ENCODE measurements at regions not wholly inside any gene's neighbourhood (a gene's known extent, or its start where the extent isn't known, plus 50 kb on each side); places are given as distances from the start of the nearest gene placed in this dataset.
A peak's percentile ranks its signal among the peaks of the same experiment; 100 is the strongest.

DNA sequence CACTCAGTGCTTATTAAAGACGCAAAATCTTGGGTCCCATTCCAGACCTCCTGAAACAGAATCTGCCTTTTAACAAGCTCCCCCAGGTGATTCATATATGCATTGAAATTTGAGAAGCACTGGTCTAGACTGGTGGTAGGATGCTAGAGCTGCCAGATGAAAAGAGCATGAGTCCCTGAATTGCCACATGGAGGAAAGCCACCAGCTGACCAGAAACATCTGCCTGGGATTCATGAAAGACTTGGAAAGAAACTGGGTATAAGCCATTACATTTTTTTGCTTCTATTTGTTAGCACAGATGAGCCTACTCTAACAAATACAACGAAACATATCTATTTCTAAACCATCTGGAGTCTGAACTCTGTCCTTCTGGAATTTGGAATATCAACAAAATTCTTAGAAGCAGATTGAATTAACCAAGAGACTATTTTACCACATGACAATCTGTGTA is 228.9 kb downstream of the RBM43 start:
- DNase-seq (ENCODE audit: low spot score): no peak

DNA sequence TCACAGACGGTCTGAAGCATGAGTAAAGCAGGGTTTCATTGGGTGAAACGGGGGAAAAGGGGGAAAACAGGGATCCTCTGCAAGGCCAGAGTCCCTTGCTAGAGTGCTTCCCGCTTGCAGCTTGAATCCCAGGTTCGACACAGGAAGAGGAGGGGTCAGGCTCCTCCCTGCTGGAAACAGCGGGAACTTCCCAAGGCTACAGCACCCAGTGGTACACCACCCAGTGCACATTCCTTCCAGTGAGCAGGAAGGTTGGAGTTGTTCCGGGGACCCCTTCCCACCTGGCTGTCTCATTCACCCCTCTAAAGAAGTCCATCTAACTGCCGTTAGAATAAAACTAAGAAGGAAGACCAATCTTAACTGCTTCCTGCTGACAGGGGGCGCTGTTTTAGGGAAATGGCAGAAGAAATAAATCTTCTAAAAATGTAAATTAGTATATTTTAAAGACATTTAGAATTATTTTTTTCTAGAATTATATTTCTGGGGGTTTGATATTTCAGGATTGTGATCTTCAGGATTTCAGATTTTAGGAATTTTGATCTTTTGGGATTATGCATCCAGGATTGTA is 230.9 kb downstream of the RBM43 start:
- no peak for DNase-seq (ENCODE audit: low spot score)

DNA sequence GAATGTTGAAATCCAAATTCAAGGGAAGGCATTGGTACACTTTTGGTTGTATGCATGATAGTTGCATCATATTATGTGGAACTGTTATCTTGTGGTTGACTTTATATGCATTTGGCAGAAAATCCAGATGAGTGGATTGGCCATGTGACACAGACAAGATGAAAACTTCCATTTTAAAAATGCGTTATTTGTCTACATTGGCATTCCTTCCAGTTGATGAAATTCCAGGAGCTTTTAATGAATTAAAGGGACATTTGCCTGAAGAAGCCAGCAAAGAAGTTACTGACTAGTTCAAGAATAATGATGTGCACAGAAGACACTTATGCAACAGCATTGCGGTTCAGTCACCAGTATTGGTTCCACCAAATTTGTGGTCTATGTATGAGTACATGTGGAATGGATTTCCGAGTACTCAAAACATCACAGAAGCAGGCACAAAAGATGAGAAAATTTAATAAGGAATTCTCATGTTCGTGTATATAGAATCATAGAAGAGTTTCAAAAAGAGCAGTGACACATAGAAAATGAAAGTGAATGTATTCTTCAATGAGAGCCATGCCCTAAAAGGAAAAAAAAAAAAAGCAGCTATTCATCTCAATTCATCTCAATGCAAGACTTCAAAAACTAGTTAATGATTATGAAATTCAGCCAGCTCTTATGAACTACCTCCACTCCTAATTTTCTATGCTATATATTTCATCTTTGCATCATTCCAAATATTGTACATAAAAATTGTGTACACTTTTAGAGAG is 232.1 kb downstream of the RBM43 start:
- DNase-seq (ENCODE audit: low spot score): peak; percentile 38

DNA sequence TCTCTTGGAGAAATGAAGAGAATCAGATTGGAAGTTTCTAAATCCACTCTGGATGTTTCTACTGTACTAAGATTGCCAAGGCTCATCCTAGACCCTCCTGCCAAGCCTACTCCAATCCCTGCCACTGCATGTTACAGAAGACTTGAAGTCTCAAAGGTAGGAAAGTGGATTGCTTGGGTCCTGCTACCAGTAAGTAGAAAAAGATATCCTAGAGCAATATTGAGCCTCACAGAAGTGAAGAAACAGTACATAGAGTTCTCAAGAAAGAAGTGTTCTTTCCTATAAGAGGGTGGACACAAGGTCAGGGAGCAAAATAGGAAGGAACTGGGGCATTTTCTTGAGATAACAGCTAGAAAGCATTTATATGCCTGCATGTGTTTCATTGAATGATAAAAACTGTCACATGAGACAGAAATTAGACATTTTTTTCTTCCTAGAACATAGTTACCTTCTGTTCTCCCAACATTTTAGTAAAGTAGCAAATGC is 232.9 kb downstream of the RBM43 start:
- DNase-seq (ENCODE audit: low spot score): no peak

DNA sequence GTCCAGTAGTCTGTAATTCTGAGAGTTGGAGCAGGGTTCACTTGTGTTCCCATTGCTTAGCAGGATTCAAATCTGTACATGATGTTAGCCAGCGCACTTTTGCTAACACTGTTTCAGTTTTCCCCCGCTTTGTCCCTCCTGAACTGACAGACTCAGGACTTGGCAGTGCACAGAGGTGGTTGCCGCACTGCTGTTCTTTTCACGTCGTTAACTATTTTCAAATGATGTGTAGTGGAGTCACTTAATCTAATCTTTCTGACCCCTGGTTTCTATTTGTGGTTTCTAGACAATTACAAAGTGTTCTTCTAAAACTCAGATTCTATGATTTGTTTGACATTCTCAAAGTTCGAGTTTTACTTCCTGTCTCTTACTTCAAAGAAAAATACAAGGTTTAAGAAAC is 234.5 kb downstream of the RBM43 start:
- DNase-seq (ENCODE audit: low spot score): no peak

DNA sequence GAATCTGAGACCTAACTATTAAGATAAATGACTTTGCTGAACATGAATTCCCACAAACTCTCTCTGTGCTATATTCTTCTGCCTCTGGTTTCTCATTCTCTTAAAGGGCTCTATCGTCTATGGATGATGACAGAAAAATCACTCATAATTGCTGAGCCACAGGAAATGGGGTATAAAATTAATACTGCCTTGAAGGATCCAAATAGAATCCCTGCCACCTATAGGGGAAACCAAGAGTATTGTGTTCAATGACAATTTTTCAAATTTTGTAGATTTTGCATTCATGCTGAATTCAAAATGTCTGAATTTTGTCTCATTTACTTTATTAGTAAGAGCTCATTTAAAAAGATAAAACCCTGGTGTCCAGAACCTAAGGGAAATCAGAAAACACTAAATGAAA is 235.8 kb downstream of the RBM43 start:
- DNase-seq (ENCODE audit: low spot score): no peak

DNA sequence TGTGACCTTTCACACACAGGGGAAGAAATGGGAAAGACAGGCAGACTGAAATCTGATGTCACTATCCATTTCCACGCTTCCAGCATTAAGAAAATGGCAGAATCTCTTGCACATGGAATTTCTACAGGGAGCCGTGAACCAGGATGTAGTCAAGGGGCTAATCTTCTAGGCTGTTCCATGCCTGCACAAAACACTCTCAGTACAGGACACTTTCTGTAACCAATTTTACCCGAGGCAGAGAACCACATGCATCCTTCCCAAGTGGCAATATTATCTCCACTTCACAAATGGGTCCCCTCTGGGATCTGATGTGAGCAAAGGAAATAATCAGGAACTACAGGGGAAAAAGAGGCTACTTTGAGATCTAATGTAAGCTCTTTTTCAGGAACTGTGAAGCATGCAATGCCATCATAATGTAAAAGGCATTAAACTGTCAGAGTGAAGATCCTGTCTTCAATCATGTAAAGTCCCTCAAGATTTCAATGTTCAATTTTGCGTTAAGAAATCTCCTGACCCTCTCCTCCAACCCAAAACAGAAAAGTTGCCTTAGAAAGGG is 236.9 kb downstream of the RBM43 start:
- DNase-seq (ENCODE audit: low spot score): no peak

DNA sequence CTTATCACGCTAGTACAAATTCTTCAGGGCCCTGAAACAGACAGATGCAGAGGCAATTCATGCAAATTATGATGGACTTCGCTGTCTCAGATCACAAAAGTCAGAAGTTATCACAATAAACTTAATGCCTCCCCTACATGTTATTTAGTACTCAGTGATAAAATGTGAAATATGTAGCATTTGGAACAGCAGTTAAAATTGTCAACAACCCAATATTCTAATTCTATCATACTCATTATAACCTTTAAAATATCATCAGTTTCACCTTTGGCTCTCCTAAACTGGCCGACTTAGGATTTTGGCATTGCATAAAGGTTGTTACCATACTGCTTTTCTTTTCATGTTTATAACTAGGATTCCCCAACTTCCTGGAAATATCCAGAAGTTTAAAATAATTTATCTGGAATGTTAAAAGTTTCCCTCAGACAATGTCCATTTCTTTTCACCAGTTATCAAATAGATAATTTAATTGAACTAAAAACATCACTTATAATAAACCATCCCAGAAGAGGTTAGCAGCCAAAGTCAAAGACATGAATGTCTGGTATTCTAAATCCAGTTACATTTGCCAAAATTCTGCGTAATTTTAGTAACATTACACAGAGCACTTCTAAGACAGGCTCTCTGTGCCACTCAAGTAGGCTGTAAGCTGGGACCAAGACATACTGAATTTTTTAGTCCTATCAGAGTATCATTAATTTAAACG is 239.8 kb downstream of the RBM43 start:
- no peak for DNase-seq (ENCODE audit: low spot score)

DNA sequence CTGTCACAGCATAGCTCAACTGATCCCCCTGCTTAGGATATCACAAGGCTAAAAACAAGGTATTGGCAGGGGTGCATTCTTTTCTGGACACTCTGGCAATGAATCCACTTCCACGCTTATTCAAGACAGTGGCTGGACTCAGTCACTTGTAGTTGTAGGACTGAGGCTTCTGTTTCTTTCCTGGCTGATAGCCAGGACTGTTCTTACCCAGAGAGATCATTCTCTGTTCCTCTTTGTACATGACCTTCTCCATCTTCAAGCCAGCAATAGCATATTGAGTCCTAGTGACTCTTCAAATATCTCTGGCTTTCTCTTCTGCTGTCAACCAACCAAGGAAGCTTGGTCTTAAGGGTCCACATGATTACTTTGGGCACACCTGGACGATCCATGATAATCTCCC is 241.3 kb downstream of the RBM43 start:
- DNase-seq (ENCODE audit: low spot score): no peak

DNA sequence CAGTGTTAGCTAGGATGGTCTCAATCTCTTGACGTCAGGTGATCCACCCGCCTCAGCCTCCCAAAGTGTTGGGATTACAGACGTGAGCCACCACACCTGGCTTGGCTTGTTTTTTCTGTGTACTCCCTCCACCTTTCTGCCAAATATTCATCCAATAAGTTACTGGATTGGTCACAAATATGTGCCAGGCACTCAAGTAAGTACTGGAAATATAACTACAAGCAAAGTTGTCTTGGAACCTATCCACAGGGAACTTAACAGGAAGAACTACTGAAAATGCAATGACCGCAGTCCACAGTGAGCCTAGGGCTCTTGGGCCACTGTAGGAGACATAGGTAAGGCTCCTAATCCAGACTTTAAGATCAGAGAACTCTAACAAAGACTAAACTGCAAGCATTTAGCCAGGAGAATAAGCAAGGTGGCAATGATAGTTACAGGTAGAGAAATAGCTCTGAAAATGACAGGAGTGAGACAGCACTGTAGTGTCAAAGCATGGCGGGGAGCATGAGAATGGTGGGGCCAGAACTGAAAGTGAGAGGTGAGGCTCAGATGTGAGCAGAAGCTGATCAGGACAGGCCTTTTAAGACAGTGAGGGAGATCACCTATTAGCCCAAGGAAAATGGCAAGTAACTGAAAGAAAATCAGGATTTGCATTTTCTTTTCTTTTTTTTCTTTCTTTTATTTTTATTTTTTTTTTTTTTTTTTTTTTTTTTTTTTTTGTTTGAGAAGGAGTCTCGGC is 252.1 kb downstream of the RBM43 start:
- DNase-seq (ENCODE audit: low spot score): no peak

DNA sequence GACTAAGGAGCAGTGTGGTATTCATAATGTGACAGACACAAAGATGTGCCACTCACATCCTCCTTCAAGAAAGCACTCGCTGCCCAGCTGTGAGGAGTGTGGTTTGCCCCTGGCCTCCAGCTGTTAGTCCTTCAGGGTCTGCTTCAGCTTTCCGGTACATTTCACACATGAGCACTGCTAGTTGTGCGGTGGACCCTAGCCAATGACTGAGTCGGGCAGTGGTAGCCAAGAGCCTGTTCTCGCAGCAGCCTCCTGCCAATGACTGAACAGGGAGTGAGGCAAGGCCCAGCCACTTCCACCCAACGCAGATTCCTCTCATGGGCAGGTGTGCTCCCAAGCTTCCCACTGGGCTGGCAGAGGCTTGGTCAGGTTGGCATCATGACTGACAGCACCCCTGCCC is 254.3 kb downstream of the RBM43 start:
- no peak for DNase-seq (ENCODE audit: low spot score)

DNA sequence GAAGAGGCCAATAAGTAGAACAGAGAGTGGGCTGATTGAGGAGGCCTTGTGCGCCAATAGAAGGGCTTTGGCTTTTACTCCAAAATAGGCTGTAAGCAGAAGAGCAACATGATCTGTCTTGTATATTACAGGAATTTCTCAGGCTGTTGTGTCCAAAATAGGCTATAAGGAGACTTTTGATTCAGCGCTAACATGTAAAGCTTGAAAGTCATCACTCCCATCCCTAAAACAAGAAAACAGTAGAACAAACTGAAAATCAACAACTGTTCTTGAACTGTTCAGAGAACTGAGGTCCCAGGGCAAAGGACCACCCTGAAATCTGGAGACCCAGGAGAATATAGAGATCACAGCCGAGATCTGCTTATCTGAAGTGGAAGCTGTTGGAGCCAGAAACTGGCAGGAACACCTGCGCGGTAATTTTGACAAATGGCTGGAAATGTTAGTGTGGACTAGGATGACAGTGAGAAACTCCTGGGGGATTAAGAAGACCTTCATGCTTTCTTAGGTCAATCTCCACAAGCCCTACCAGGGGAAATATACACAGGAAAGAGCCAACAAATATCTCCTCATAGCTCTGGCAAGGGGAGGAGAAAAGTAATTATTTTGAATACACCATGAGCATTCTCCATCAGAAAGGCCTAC is 258.6 kb downstream of the RBM43 start:
- DNase-seq (ENCODE audit: low spot score): no peak

DNA sequence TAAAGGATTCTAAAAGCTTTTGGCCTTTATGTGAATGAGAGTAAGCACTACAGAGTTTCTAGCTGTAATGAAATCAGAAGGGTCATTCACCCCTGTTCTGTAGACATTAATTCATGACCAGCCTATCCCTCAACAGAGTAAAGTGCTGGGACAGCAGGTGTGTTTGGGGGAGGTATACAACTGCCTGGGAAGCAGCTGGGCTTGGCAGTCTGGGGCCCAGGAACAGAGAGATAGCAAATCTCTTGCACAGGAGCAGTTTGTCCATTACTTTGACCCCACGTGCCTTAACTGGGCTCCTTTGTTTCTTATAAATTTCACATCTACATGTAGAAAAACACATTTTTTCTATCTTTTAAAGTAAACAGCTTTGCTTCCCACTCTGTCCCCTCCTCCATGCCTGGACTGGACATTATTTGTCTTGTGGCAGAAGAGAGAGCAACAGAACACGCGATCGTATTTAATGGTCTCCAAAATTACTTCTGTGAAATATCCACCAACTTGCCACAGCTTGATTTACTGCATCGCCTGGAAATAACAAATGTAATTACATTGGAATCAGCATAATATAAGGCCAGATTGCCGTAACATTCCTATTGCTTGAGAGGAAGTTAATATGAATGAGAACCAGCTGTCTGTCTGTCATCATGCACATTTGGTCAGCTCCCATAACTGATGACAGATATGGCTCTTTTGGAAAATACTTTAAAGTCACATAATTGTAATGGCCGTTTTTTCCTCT is 263.8 kb downstream of the RBM43 start:
- DNase-seq (ENCODE audit: low spot score): no peak

DNA sequence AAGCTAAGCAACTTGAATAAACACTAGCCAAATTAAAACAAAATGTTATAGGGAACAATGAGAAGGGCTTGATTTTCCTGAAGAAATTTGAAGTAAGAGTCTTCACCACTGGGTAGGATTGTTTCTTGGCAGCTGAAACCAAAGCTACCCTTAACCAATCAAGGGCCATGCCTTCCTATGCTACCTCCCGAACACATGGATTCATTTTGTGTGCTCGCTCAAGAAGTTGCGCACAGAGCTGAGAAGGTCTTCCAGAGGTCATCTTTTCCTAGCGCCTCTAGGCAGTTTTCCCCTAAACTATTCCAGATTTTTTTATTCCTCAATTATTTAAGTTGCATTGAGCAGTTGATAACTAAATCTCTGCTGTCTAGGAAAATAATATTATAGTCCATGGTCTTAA is 264.6 kb downstream of the RBM43 start:
- no peak for DNase-seq (ENCODE audit: low spot score)

DNA sequence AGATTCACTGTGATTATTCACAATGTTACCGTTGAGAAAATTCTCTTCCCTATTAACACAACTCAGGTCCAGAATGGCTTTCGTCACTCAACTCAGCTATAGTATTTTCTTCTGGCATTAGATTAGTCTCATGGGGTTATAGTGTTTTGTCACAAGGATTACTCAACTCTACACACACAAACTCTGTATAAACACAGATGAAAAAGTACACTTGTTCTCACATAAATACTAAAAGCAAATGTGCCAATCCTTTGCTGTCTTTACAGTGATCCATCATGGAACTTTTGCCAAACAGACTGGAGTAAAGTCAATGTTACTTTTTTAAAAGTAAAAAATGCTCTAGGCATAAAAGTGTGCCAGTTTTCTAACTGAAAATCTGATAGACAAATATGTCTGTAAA is 267.6 kb downstream of the RBM43 start:
- DNase-seq (ENCODE audit: low spot score): no peak

DNA sequence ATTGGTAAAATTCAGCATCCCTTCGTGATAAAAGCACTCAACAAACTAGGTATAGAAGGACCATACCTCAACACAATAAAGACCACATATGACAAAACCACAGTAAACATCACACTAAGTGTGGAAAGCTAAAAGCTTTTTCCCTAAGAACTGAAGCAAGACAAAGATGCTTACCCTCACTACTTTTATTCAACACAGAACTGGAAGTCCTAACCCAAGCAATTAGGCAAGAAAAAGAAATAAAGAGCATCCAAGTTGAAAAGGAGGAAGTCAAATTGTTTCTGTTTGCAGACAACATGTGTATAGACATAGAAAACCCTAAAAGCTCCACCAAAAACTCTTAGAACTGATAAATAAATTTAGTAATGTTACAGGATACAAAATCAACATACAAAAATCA is 271.7 kb downstream of the RBM43 start:
- no peak for DNase-seq (ENCODE audit: low spot score)

DNA sequence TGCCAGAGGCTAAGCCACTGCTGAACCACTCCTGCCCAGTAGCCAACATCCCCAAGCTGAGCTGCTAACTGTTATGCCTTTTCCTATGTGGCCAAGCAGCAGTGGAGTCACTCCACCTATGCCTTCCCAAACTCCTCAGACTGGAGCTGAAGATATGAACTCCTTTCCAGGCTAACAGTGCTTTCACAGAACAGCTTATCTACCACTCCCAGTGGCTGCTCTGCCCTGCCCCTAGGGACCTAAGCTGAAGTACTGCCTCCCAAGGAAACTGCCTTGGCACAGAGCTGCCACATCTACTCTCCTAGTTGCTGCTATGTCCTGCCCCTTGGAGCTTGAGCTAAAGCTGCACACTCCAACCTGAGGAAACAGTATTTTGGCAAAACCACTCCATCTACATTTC is 275.9 kb downstream of the RBM43 start:
- no peak for DNase-seq (ENCODE audit: low spot score)

DNA sequence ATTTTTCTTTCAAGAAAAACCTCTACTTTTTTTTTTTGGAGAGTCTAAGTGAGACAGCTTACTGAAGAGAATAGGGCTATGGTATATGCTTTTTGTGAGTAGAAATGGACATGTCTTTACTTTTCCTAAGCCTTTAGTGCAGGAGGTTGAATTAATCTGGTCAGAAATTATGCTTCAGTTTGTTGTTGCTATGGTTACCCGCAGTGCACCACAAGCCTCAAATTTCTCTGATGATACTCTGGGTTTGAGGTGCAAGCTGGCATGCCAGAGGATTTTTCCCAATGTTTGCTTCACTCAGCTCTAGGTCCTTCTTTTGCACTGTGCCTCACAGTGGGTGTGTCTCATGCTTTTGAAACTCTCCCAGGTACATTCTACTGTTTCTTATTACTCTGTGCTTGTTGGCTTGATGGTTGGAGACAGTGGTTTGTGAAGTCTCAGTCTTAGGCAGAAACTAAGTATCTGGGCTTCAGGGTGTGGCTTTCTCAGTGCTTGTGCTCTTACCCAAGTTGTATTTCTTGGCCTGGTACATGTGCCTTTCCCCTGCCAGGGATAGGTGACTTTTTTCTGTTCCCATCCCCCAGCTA is 278.3 kb downstream of the RBM43 start:
- no peak for DNase-seq (ENCODE audit: low spot score)

DNA sequence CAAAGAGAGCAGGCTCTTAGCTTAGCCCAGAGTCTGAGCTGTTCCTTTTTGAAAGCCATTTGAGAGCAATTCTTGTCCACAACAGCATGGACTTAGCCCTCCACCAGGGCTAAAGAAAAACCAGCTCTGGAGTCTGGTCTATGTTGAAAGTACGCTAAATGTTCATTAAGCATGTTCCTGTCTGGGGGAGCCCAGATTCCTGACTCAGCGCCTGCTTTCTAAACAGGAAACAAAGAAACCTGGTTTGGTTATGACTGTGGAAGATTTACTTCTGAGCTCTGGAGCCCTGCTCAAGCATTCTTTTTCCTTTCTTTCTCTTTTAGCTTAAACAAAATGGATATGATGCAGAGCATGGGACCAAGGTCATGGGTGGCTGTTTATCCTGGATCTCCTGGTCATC is 279.8 kb downstream of the RBM43 start:
- no peak for DNase-seq (ENCODE audit: low spot score)

DNA sequence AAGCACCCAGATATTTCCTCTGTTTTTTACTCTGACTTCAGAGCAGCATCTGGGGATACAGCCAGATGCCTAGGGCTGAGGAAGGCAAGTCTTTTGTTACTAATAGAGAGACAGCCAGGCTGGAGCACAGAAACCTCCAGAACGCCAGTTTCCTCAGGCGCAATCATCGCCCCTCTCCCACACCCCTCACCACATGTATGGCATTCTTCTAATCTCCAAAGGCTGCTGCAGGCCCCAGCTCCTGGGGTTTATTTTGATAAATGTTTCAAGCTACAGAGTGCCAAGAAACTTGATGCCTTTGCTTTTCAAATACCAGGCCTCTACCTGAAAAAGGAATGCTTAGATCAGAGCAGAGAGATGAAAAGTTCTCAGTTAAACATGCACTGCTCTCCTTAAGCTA is 283.6 kb downstream of the RBM43 start:
- no peak for DNase-seq (ENCODE audit: low spot score)

All from A172 (cell line).